NCI-H345 treated with DMSO at 0.1 percent for 48 hours (cell line): ENCODE measurements at regions not wholly inside any gene's neighbourhood (a gene's known extent, or its start where the extent isn't known, plus 50 kb on each side); places are given as distances from the start of the nearest gene placed in this dataset.

Experiments
- DNase-seq: peaks from one replicate; lab custom pipeline; 2025; ENCODE audit not compliant: unreplicated experiment; lab: John Stamatoyannopoulos, UW

DNA sequence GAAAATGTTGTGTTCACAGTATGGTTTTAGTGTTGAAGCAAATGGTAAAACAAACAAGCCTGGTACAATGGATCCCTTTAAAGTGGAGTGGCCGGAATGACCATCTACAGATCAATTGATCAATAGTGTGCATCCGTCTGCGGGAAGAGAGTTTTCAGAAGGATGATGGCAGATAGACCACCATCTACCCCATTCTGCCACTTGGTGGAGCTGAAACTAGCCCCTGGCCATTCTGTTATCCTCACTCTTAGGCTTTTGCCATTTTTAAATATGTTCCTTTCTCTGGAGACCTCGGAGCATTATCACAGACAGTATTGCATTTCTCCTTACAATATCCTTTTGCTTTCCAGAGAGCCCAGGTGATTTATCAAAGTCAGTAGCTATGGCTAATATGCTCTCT, 258.9 kb upstream of the CFAP20DC start:
- no peak for DNase-seq

DNA sequence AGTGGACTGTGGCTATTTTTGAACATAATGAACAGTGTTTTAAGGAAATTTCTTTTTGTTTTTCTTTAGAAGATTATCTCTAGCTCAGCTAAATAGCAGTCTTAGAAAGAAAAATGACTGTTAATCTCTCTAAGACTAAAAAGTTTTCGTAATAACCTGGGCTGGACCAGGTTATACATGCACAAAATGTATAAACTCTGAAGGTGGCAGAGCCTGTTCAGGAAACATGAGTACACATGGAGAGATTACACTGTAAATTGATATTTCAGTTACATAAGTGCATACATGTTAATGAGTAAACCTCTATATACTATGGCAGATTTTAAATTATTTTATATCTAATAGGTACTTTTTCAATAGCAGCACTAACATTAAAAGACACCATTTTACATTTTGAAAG, 258.2 kb upstream of the CFAP20DC start:
- no peak for DNase-seq

DNA sequence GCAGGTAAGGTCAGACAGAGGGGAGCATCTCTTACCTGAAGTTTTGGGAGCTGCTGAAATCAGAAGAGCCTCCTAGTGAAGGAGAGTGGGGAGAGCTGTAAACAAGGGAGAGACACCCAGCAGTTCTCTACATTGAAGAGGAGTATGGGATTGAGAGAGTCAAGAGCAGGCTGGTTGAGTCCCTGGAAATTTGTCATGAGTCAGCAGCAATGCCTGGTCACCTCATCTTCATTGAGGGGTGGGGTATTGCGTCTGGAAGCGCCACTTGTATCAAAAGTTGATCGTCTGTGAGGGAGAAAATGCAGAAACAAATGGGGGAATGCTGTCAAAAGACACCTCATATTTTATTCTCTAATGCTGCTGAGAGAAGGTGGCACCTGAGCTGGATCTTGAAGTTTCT, 256.6 kb upstream of the CFAP20DC start:
- no peak for DNase-seq

DNA sequence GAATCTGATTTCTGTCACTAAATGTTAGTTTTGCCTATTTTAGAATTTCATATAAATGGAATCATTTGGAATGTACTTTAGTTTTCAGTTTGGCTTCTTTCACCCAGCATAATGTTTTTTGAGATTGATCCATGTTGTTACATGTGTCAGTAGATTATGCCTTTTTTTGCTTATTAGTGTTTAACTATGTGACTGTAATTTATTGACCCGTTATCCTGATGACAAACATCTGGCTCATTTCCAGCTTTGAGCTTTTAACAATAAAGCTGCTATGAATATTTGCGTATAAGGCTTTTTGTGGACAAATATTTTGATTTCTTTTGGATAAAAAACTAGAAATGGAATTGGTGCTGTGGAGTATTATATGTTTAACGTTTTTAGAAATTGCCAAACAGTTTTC, 254.5 kb upstream of the CFAP20DC start:
- DNase-seq, result no peak

DNA sequence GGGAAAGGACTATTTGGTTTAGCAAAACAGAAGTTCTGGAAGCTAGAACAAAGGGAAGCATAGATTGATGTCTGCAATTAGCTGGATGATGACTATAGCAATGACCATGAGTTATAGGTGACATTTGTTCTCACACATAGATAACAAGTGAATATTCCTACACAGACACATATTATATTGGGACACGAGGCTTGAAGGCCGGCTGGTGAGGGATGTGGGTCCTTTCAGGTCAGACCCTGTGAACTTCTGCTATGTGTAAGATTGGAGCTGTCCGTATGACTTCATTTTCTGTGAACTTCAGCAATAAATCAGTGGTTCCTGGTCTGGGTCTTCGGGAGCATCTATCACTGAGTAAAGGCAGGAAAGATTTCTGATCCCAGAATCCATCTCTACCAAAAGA, 253.6 kb upstream of the CFAP20DC start:
- no peak for DNase-seq

DNA sequence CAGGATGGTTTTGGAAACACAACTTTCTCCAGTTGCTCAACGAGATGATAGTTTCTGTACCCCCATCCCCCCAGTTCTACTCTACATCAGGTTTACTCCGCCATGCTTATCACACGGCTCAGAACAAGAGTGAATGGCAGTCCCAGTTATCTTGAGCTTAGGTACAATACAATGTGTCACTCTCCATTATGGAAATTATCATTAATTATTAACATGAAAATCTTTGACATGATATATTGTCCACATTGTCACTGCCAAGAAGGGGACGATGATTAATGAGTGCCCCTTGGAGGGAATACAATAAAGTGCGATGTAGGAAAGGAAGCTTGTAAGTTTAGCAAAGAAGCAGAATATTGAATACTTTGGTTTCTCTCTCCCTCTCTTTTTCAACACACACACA, 252.6 kb upstream of the CFAP20DC start:
- DNase-seq, result no peak

DNA sequence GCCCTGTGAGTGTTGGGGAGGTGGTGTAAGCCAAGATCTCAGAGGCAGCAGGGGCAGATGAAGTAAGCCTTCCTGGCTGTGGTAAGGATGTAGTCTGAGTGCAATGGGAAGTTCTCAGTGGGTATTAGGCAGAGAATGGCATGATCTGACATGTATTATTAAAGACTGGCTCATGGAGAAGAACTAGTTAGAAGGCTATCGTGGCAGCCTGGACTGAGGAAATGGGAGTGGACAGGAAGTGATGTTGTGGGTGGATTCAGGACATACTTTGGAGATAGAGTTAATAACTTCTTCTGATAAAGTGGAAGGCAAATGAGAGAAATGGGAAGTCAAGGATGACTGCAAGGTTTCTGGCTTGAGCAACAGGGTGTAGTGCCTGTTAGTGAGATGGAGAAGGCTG, 250.9 kb upstream of the CFAP20DC start:
- DNase-seq, result no peak

DNA sequence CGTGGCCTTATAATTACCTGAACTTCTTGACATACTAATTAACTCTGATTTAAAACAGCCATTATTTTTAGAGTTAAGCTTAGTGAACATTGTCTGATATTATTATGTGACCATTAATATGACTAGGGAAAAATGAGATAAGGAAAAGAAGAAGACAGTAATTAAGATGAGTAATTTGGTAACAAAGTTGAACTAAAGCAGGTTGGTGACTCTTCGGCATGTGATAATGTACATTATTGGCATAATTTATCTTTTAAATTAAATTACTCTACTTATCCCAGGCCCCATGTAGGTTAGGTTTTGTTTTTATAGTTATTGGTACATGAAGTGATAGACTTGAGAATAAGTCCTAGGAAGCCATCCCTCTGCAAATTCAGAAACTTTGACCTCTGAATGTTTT, 249.7 kb upstream of the CFAP20DC start:
- DNase-seq, result no peak

DNA sequence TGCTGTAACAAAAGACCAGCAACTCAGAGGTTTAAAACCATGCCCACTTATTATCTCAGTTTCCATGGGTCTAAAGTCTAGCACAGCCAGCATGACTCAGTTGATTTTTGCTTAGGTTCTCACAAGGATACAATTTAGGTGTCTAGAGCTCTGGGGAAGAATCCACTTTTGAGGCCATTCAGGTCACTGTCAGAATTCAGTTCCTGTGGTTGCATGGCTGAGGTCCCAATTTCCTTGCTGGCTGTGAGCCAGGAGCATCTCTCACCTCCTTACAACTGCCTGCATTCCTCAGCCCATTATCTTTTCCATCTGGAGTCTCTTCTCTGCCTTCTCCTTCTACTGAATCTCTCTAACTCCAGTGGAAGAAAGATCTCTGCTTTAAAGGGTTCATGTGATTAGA, 240.5 kb upstream of the CFAP20DC start:
- DNase-seq, result no peak

DNA sequence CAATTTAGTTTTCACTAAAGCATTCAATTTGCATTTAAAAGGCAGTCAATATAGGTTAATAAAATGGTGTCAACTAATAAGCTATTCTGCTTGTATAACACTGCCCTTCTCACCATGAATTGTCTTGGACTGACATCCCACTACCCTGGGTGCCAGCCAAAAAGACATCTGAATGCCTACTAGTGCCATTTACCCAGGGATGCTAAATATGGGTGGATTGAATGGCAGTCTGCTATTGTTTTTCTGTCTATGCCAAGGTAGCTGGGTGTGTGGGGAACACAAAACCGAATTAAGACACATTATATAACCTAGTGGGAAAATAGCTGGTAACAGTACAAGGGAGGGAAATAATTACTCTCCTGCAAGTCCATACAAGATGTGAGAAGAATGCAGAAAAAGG, 240.0 kb upstream of the CFAP20DC start:
- DNase-seq, result no peak

DNA sequence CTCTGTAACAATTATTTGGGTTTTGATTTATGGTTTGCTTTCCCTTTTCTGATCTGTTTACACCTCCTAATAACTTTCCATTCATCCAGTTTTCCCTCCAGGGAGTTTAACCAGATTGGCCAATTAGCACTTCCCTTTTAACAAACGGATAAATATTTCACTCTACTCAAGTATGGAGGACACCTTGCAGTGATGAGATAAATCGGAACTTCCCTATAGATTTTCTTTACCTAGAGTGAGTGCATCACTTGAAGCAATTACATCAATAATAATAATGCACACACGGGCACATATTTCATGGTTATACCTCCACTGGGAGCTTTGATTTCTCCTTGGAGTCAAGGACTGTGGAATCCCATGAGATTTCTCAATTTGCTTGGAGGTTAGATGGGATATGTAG, 239.1 kb upstream of the CFAP20DC start:
- no peak for DNase-seq

DNA sequence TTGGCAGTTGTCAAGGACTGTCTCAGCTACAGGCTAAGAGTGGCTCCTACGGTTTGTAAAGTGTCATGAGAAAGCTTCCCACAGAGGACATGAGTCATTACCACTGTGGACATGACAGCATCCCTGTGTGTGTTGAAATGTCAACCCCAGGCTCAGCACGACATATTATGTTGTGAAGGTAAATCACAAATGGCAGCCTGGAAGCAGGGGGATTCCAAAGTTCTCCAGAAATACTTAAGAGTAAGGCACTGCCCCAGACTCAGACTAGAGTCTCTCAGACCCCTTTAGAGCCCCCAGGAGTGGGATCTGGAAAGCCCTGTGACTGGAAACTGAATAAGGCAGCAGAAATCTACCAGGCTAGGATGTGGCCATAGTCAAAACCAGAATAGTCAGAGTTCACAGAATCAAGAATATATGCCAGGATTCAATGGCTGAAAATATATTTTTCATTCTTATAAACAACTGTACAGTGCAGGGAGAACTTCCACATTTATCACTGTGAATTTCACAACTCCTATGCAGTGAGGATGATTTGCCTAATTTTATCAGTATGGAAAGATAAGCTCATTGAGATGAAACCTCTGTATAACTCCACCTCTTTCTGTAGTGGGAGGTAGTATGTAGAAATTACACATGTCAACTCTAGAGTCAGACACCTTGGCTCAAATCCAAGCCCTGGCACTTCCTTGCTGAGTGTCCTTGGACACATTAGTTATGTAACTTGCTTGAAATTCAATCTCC, 237.1 kb upstream of the CFAP20DC start:
- no peak for DNase-seq

DNA sequence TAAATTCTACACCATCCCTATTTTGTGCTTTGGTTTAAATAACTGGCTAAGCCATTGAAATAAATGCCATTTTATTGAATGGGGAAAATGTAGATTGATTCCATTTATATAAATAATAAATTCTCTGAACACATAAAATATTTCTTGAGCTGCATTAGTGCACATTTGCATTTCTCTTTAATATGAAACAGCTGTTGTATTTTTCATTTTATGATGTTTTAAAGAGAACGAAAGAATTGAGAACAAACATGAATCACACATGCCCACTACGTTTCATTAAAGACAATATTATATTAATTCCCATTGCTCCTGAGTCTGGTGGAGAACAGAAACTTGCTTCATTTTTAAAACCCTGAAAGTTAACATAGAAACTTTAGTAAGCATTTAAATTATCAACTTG, 235.7 kb upstream of the CFAP20DC start:
- DNase-seq, result no peak

DNA sequence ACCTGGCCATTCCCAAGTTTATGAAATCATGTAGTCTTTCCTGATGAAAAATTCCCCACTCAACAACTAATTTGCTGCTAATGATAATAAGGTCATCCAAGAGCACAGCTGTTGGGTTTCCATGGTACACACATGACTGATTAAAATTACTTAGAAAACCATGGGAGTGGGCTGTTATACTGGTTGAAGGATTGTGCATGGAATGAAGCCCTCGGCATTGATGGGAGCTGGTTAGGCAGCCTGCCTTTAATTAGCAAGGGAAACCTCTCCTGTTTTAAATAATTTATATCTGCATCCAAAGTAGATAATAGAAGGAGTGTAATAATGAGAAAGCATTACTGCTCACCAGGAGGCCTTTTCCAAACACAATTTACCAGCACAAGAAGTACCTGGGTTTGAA, 235.1 kb upstream of the CFAP20DC start:
- no peak for DNase-seq

DNA sequence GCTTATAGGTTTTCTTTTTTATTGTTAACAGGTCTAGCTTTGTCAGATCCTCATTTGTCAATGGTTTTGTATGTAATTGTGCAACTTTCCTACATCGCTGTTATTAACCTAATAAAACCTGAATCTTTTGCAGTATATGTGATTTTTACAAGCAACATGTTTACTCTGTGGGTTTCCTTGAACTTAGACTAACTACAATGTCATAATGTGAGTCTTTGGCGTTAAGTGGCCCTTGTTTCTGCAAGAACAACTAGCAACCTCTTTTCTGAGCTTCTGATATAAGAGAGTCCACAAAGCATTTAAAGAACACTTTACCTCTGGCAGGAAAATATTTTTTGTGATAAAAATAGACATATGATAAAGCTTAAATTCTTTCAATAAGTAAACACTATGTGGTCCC, 230.3 kb upstream of the CFAP20DC start:
- no peak for DNase-seq

DNA sequence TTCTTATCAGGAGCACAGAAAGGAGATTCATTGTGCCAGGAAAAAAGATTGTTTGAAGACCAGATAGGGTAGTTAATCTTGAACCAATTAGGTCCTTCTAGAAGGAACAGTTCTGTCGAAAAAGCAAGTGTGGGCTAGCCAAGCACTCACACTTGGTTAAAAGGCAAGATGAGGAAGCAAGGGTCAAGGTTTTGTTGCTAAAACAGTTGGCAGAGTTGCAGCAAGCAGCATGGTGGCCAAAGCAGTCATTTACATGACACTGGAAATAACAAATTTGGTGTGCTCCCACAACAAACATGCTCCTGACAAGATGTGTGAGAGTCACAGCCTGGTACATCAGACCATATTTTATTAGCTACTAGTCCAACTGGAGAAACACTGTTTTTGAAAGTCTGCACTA, 228.0 kb upstream of the CFAP20DC start:
- no peak for DNase-seq

DNA sequence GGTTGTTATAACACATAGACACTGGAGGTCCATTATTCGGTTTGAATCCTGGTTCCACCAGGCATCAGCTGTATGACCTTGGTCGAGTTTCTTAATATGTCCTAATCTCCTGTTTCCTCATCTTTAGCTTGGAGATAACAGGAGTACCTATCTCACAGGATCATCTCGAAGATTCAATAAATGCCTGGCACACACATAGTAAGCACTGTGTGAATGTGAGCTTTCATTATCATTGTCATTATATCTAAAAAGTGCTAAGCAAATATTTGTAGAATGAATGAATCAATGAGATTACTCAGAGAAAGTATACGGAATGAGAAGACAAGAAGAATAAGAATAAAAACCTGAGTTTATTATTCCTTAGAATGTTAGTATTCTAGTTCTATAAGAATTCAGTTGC, 227.4 kb upstream of the CFAP20DC start:
- no peak for DNase-seq

DNA sequence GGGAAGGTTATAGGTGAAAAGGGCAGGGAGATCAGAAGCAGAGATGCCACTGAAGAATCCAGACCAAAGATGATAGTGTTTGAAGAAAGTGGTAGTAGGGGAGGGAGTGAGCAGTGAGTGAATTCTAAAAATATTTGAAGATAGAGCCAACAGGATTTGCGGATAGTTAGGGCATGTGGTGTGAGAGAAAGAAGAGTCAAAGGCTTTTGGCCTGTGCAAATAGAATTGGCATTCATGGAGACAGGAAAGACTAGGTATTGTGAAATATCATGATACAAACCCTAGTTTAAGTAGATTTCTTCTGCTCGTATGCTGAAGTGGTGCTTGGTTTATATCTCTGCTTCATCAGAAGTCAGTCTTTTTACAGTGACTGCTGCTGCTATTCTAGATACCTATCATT, 224.2 kb upstream of the CFAP20DC start:
- DNase-seq, result no peak

DNA sequence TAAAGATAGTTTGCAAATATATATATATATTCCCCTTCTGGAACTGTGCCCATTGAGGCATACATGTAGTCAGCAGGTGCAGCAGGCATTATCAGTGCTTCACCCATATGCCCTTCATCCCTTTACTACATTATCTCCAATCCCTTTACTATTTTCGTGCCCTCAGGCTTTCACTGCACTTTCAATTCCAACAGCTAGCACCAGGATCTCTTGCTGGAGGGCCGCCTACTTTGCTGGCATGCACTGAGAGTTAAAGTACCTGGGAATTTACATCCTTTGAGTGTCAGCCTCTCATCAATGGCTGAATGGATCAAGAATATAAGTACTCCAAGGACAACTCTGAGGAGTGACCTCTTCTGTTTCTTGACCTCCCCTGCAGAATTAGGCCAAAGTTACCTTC, 222.1 kb upstream of the CFAP20DC start:
- DNase-seq, result no peak

DNA sequence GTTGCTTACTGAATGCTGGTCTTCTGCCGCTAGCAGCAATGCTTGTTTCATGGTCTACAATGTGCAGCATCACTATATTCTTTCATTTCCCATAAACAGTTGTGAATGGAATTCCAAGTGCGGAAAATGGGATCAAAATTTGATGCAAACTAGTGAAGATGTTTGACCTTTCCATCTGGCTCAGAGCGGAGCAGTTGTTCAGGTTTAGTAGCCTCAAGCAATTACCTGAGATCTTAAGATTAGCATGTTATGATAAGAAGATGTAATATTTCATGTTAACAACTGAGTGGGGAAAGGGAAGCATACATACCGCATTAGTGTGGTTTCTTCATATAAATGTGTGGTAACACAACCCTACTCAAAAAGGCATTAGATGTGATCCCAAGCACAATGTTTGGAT, 221.1 kb upstream of the CFAP20DC start:
- no peak for DNase-seq

DNA sequence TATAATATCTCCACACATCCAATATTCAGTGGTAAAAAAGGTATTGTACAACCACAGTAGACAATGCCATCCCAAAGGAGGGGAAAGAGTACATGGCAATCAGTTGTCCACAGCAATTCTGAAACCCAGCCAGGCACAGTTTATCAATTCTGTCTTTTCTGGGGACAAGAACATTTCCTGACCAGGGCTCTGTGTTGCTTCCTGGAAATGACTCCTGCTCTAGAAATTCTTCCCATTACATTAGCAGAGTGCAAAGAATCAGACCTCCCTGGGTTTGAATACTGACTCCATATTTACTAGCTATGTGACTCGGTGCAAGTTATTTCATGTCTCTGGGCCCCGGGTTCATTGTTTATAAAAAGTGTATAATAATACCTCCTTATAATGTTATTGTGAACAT, 220.4 kb upstream of the CFAP20DC start:
- DNase-seq, result no peak

DNA sequence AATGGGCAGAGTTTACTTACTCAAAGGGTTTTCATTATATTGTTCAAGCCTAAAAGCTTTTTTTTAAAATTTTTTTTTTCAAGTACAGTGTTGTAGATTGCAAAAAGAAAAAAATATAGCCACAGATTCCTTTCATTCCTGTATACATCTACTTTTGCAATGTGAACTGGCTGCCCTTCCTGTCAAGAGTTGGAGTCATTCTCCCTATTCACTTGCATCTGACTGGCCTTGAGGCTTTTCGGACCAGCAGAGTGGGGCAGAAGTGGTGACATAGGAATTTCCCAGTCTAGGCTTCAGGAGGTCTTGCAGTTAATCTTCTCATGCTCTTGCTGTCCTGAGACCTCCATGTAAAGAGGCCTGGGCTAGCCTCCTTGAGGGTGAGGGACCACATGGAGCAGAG, 218.3 kb upstream of the CFAP20DC start:
- DNase-seq, result no peak

DNA sequence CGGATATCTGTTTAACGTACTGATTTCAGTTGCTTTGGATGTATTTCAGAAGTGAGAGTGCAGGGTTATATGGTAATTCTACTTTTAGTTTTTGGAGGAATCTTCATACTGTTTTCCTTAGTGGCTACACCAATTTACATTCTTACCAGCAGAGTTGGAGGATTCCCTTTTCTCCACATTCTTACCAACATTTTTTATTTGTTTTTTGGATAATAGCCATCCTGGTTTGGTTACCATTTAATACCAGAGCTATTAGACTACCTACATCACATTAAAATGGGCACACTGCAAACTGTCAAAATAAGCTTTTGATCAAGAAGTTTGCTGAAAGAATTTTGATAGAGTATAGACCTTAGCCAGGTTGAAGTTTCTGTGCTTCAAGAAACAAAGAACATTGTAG, 217.2 kb upstream of the CFAP20DC start:
- DNase-seq, result no peak

DNA sequence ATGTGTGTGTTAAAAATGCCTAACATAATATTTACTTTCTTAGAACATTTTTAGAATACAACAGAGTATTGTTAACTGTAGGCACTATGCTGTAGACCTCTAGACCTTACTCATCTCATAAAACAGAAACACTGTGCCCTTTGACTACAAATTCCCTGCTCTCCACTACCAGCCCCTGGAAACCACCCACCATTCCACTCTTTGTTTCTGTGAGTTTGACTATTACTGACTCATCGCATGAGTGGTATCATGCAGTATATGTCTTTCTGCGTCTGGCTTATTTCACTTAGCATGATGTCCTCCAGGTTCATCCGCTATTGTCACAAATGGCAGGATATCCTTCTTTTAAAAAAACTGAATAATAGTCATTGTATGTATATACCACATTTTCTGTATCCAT, 216.7 kb upstream of the CFAP20DC start:
- no peak for DNase-seq
